ENCODE measurements at regions not wholly inside any gene's neighbourhood (a gene's known extent, or its start where the extent isn't known, plus 50 kb on each side); places are given as distances from the start of the nearest gene placed in this dataset.

GRCh38 chr1:234985007-234985370, 143.6 kb downstream of the TOMM20 start:
- H3K4me3 ChIP-seq (ENCODE audit: low read depth, low read length, poor library complexity, severe bottlenecking): no peak overlapping the region
- no peak for TF ChIP-seq CTCF (conservative IDR thresholded peaks at IDR 0.05; ENCODE audit: low read depth, low read length)
- TF ChIP-seq EZH2 (IDR thresholded peaks at IDR 0.05; ENCODE audit: borderline replicate concordance, low read depth, low read length, poor library complexity, severe bottlenecking): no peak
- no peaks in the 10 kb centered on the region for H3K9me3 ChIP-seq (ENCODE audit: low read depth, low read length, poor library complexity, severe bottlenecking)
- CTCF ChIA-PET: no interaction called here
- intact Hi-C loops (cut with micrococcal nuclease; ENCODE audit: unreplicated experiment): no loop called here
- peaks cover 9% of the 10 kb centered on the region for H3K4me1 ChIP-seq (ENCODE audit: insufficient read depth, low read length, poor library complexity, severe bottlenecking)
- H3K27ac ChIP-seq (ENCODE audit: low read depth, low read length, poor library complexity, severe bottlenecking): no peak overlapping the region
- no peak for DNase-seq (ENCODE audit: low spot score)
- H3K27me3 ChIP-seq (replicated peaks; ENCODE audit: insufficient read depth, low read depth, low read length, poor library complexity): no peaks in the 10 kb centered on the region
- no TSS peak for BruUV-seq (replicated peaks)
- no peaks in the 10 kb centered on the region for H3K36me3 ChIP-seq (ENCODE audit: insufficient read depth, low read length, poor library complexity, severe bottlenecking)
- POLR2A ChIA-PET (ENCODE audit: low non-redundant PET): no interaction called here

- no peaks in the 10 kb centered on the region for H3K36me3 ChIP-seq (ENCODE audit: insufficient read depth, low read length, poor library complexity, severe bottlenecking)
- peaks cover 9% of the 10 kb centered on the region for H3K4me1 ChIP-seq (ENCODE audit: insufficient read depth, low read length, poor library complexity, severe bottlenecking)
- H3K9me3 ChIP-seq (ENCODE audit: low read depth, low read length, poor library complexity, severe bottlenecking): no peaks in the 10 kb centered on the region
- no peak for DNase-seq (ENCODE audit: low spot score)
- H3K27ac ChIP-seq (ENCODE audit: low read depth, low read length, poor library complexity, severe bottlenecking): no peak overlapping the region
- ChIA-PET CTCF (no interaction called here), POLR2A (ENCODE audit: low non-redundant PET) (no interaction called here)
- no TSS peak for BruUV-seq (replicated peaks)
- H3K4me3 ChIP-seq (ENCODE audit: low read depth, low read length, poor library complexity, severe bottlenecking): no peak overlapping the region
- TF ChIP-seq CTCF (conservative IDR thresholded peaks at IDR 0.05; ENCODE audit: low read depth, low read length): no peak
- no peak for TF ChIP-seq EZH2 (IDR thresholded peaks at IDR 0.05; ENCODE audit: borderline replicate concordance, low read depth, low read length, poor library complexity, severe bottlenecking)
- no peaks in the 10 kb centered on the region for H3K27me3 ChIP-seq (replicated peaks; ENCODE audit: insufficient read depth, low read depth, low read length, poor library complexity)
- intact Hi-C loops (cut with micrococcal nuclease; ENCODE audit: unreplicated experiment): no loop called here
Observed at GRCh38 chr1:234983564-234984238, 144.9 kb downstream of the TOMM20 start.

- no peak for DNase-seq (ENCODE audit: low spot score)
- H3K4me1 ChIP-seq (ENCODE audit: insufficient read depth, low read length, poor library complexity, severe bottlenecking): peaks cover 9% of the 10 kb centered on the region
- H3K9me3 ChIP-seq (ENCODE audit: low read depth, low read length, poor library complexity, severe bottlenecking): no peaks in the 10 kb centered on the region
- BruUV-seq (replicated peaks): no TSS peak
- no peaks in the 10 kb centered on the region for H3K27me3 ChIP-seq (replicated peaks; ENCODE audit: insufficient read depth, low read depth, low read length, poor library complexity)
- intact Hi-C loops (cut with micrococcal nuclease; ENCODE audit: unreplicated experiment): no loop called here
- no peak overlapping the region for H3K4me3 ChIP-seq (ENCODE audit: low read depth, low read length, poor library complexity, severe bottlenecking)
- H3K36me3 ChIP-seq (ENCODE audit: insufficient read depth, low read length, poor library complexity, severe bottlenecking): no peaks in the 10 kb centered on the region
- no peak overlapping the region for H3K27ac ChIP-seq (ENCODE audit: low read depth, low read length, poor library complexity, severe bottlenecking)
- POLR2A ChIA-PET (ENCODE audit: low non-redundant PET): no interaction called here
- CTCF ChIA-PET: no interaction called here
- TF ChIP-seq CTCF (conservative IDR thresholded peaks at IDR 0.05; ENCODE audit: low read depth, low read length) (no peak), EZH2 (IDR thresholded peaks at IDR 0.05; ENCODE audit: borderline replicate concordance, low read depth, low read length, poor library complexity, severe bottlenecking) (no peak)
Observed at GRCh38 chr1:234981758-234982157, 146.9 kb downstream of the TOMM20 start.
